Epithelial cell of proximal tubule (primary cell): ENCODE measurements at regions not wholly inside any gene's neighbourhood (a gene's known extent, or its start where the extent isn't known, plus 50 kb on each side); places are given as distances from the start of the nearest gene placed in this dataset.

Experiments
- DNase-seq: peaks from one replicate; pipeline ENCODE4 v3.0.0-alpha.2; 2011; ENCODE audit warnings: low read depth
- H3K4me3 ChIP-seq: 2 replicates; pipeline ENCODE4 v1.5.1; 2011; ENCODE audit warnings: low read depth, mild to moderate bottlenecking, low read length
- TF ChIP-seq, protein P1 (sequence below): conservative IDR thresholded peaks from 2 replicates; pipeline ENCODE4 v1.5.1; 2012; ENCODE audit warnings: low read depth, mild to moderate bottlenecking, low read length

DNA sequence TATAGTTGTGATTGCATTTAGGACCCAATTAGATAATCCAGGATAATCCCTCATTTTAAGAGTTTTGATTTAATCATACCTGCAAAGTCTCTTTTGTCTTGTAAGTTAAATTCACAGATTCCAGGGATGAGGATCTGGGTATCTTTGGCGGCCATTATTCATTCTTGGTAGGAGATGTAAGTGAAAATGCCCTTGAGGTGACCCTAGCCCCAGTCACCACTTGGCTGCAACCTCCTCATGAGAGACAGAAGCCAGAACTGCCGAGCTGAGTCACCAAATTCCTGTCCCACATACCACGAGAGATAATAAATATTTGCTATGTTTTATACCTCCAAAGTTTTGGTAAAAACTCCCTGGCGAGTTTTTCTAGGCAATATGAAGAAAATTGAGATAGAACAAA is 389.4 kb downstream of the RFC3 start:
- DNase-seq = no peak
- no peak overlapping the region for H3K4me3 ChIP-seq
- TF ChIP-seq, protein P1, sequence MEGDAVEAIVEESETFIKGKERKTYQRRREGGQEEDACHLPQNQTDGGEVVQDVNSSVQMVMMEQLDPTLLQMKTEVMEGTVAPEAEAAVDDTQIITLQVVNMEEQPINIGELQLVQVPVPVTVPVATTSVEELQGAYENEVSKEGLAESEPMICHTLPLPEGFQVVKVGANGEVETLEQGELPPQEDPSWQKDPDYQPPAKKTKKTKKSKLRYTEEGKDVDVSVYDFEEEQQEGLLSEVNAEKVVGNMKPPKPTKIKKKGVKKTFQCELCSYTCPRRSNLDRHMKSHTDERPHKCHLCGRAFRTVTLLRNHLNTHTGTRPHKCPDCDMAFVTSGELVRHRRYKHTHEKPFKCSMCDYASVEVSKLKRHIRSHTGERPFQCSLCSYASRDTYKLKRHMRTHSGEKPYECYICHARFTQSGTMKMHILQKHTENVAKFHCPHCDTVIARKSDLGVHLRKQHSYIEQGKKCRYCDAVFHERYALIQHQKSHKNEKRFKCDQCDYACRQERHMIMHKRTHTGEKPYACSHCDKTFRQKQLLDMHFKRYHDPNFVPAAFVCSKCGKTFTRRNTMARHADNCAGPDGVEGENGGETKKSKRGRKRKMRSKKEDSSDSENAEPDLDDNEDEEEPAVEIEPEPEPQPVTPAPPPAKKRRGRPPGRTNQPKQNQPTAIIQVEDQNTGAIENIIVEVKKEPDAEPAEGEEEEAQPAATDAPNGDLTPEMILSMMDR = no peak

DNA sequence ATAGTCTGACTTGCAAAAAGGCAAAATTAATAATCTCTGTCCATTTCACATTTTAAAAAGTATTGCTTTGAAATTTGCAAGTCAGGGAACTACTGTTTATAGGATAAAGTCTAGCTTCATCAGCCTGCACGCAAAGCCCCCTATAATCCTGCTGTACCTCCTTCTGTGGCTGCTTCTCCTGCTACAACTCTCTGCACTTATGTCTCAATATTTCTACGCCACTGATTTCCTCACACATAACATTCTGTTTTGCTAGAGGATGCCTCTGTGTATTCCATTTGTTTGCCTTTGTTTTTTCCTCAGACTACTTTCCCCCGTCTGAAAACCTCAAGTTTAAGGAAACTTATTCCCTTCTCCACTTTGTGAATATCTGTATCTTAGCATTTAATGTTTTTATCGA is 389.9 kb downstream of the RFC3 start:
- TF ChIP-seq, protein P1 = no peak
- H3K4me3 ChIP-seq = no peak overlapping the region
- no peak for DNase-seq

DNA sequence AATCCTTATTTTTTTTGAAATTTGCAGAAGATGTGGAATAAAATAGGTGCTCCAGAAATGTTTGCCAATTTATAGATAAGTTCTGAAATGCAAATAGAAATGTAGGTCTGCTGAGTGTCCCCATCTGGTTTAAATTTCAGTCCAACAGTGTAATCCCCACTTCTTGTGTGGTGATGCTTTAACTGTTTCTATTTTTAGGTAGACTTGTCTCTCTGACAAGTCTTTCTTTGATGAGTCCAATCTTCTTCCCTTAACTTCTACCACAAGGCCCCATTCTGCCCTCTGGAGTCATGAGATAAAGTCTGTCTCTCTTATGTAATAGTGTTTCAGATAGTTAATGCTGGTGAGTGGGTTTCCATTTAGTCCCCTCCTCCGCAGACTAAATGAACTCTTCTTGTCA is 390.4 kb downstream of the RFC3 start:
- no peak for DNase-seq
- H3K4me3 ChIP-seq = no peak overlapping the region
- TF ChIP-seq, protein P1 = no peak

DNA sequence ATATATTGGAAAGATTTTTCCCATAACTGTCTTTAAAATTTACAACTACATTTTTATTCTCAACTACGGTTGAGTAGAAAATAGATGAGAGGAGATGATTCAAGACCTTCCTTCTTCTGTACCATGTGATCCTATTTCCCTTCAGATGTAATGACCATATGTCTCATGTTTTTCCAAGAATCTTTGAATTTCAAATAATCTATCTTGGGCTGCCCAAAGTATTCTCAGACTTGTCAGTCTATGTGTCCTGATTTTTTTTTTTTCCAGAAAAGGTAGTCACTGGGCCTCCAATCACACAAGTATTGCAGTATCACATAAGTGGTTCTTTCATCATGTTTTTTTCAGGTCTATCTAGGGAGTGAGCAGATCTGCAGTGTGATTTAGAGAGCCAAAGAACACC is 392.4 kb downstream of the RFC3 start:
- TF ChIP-seq, protein P1 = no peak
- DNase-seq = no peak
- H3K4me3 ChIP-seq = no peak overlapping the region

DNA sequence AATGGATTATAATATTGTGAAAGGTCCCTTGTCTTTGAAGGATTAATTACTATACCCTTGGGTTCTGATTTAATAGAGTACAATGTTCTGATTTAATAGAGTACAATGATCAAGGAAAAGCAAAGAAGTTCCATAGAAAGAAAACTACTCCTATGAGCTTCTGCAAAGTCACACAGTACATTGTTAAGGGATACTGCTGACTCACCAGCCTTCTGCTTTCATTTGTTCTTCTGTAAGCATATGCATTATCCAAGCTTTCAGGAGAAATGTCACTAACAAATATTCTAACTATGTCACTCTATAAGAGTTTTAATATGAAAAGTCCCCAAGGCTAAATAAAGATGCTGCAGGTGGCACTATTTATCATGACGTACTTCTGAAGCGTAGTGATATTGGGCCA is 396.7 kb downstream of the RFC3 start:
- TF ChIP-seq, protein P1 = no peak
- no peak overlapping the region for H3K4me3 ChIP-seq
- no peak for DNase-seq

DNA sequence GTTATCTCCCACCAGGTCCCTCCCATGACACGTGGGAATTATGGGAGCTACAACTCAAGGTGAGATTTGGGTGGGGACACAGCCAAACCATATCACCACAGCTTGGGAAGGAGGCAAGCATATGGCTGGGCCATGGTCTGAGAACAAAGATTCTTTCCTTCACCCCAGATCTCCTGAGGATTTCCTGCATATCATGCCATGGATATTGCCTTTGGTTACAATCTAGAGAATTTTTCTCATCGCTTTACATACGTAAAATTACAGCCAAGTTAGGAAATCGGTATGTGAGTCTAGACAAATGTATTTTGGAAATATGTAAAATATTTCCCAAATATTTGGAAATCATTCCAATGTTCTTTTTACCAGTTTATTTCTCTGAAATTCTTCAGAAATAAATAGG is 398.3 kb downstream of the RFC3 start:
- DNase-seq = no peak
- TF ChIP-seq, protein P1 = no peak
- H3K4me3 ChIP-seq = no peak overlapping the region

DNA sequence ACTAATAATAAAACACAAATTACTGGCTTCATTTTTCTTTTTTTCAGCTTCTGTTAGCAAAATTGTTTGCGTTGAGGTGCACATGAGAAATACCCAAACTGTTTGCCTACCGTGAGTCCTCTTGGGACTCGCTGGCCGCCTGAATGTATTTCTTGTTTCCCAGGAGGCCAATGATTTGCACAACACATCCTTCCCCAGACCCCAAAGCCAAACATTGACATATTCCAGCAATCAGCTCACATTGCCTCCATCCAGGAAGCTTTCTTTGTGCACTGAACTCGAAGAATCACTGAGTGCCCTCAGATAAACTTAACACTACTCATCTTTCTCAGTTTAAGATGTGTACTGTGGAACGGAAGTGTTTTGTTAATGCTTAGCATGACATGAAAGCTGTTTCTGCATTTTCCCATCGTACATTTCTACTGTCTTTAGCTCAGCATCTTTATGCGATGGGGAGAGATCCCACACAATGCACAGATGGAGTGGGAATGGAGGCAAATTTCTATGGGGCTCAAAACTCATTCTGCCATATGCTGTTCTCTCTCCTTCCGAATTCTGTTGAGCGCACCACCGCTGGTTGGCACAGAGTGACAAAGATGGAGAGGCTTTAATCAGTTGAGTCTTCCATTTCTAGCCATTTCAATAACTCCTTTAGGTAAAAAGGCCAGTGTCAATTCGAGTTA is 399.5 kb downstream of the RFC3 start:
- DNase-seq = no peak
- H3K4me3 ChIP-seq = no peak overlapping the region
- TF ChIP-seq, protein P1 = no peak
